ENCODE measurements at regions not wholly inside any gene's neighbourhood (a gene's known extent, or its start where the extent isn't known, plus 50 kb on each side); places are given as distances from the start of the nearest gene placed in this dataset.
A peak's percentile ranks its signal among the peaks of the same experiment; 100 is the strongest.

DNA sequence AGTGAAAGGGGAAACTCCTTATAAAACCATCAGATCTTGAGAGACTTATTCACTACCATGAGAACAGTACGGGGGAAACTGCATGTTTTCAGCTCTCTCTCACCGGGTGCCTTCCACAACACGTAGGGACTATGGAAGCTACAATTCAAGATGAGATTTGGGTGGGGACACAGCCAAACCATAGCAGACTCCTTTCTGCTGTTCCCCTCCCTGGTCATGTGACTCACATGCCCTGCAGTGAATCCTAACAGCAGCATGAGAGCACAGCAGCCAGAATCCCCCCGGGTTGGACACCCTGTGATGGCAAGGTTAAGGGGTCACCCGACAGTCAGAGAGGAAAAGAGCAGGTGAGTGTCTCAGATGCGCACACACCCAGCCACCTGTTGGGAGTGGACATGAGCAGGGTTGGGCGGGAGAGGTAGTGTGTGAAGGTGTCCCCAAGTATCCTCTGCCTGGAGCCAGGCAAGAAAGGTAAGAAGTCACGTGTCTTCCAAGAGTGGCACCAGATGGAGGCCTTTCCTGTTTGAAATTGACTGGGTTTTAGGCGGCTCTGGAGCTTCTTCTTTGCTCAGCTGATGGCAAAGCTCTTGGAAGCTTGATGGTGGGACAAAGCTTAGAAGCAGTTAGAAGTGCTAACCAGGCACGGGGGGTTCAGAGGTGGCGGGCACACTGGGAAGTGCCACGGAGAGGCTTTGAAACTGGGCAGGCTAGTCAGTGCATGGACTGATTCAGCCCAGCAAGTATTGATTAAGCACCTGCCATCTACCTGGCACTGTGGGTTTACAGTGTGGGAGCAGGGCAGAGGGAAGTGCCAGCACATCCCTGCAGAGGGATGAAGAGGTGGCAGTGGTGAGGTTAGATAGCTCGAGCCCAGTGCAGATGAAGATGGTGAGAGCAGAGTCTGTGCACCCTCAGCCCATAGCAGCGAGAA, 68.7 kb downstream of the RHOB start:
- Histone ChIP-seq H3K27ac (peak overlapping the region in 1 of 2 donors; percentile 68), H3K4me3 (no peak overlapping the region)
- TF ChIP-seq, protein P1, sequence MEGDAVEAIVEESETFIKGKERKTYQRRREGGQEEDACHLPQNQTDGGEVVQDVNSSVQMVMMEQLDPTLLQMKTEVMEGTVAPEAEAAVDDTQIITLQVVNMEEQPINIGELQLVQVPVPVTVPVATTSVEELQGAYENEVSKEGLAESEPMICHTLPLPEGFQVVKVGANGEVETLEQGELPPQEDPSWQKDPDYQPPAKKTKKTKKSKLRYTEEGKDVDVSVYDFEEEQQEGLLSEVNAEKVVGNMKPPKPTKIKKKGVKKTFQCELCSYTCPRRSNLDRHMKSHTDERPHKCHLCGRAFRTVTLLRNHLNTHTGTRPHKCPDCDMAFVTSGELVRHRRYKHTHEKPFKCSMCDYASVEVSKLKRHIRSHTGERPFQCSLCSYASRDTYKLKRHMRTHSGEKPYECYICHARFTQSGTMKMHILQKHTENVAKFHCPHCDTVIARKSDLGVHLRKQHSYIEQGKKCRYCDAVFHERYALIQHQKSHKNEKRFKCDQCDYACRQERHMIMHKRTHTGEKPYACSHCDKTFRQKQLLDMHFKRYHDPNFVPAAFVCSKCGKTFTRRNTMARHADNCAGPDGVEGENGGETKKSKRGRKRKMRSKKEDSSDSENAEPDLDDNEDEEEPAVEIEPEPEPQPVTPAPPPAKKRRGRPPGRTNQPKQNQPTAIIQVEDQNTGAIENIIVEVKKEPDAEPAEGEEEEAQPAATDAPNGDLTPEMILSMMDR (IDR thresholded peaks at IDR 0.05) = no peak
- DNase-seq (ENCODE audit: low spot score) = no peak

DNA sequence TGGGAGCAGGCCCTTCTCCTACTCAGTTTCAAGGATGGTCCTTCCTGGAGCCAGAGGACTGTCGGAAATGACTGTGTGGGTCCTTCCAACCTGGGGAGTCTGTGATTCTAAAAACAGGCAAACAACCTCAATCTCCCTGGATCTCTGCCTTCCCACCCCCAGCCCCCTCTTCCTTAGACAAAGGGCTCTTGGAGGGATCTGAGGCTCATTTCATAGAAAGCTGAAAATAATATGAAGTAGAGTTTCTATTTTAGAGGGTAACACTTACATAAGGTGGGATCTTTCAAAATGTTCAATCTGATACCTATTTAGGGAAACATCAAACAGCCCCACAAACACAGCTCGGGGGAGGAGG, 69.4 kb downstream of the RHOB start:
- peak overlapping the region in 1 of 2 donors; percentile 68 for H3K27ac ChIP-seq
- DNase-seq (ENCODE audit: low spot score) = no peak

DNA sequence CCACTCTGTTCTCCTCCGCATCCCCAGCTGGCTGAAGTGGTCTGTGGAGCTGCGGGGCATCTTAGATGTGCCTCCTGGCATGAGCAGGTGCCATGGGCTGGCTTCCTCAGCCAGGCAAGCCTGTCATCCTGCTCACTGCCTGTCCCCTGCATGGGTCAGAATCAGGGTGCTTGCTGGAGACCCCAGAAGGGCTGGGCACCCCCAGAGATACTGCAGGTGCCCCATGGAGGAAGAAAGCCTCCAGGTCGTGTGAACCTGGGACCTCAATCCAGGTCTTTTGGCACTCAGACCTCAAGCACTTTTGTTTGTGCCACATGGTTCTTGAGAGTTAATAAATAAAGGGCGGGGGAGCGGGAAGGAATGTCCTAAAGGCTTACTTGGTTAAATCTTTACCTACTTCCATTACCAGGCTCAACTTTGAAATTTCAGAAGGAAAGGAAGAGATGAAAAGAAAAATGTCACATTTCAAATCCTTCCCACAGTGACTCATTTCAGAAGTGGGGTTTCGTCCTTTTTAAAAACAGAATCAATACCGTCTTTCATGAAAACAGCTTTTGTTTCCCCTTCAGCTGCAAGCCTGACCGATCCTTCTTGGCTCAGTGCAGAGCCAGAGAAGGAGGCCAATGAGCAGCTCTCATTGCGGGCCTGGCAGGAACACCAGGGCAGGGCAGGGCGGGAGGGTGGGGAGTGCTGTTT, 69.9 kb downstream of the RHOB start:
- Histone ChIP-seq H3K4me3 (no peak overlapping the region), H3K27ac (peak overlapping the region in 1 of 2 donors; percentile 68)
- DNase-seq (ENCODE audit: low spot score) = no peak
- TF ChIP-seq, protein P1 (IDR thresholded peaks at IDR 0.05) = no peak

More for the DNA sequence above, 69.4 kb downstream of the RHOB start:
- TF ChIP-seq, protein P1 (IDR thresholded peaks at IDR 0.05) = no peak
- no peak overlapping the region for H3K4me3 ChIP-seq

DNA sequence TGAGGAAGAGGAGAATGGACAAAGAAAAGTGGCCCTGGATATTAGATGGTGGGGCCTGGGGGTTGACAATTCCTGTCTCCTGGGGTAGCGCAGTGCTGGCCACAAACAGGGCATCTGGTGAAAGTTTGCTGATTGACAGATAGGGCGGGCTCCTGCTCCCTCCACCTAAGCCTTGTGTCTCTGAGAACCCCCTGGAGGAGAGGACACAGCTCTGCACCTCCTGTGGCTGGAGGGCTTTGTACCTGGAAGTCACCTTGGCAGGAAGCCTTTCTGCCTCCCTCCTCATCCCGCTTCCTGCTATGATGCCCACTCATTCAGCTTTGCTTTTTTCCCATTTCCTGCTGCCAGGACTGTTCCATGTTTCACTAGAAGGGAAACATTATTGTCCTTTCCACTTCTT, 72.4 kb downstream of the RHOB start:
- DNase-seq (ENCODE audit: low spot score) = no peak
- no peak overlapping the region for H3K4me3 ChIP-seq
- H3K27ac ChIP-seq = no peak overlapping the region
- TF ChIP-seq, protein P1 (IDR thresholded peaks at IDR 0.05) = no peak

DNA sequence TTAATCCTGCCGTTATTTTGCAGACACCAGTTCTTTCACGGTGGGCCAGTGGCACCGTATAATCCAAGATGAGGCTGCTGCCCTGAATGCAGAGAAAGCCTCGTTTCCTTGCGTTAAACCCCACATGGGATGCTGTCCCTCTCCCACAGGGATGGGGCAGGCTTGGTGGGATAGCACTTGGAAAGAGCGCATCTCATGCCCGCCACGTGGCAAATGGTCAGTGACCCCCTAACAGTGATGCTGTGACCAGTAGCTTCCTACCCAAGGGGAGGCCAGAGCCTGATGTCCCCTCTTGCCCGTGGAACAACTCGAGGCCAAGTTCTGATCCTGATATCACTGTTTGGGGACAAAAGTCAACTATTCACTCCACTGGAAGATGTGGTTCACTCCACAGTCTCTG, 73.3 kb downstream of the RHOB start:
- Histone ChIP-seq H3K4me3 (no peak overlapping the region), H3K27ac (no peak overlapping the region)
- TF ChIP-seq, protein P1 (IDR thresholded peaks at IDR 0.05) = no peak
- no peak for DNase-seq (ENCODE audit: low spot score)

DNA sequence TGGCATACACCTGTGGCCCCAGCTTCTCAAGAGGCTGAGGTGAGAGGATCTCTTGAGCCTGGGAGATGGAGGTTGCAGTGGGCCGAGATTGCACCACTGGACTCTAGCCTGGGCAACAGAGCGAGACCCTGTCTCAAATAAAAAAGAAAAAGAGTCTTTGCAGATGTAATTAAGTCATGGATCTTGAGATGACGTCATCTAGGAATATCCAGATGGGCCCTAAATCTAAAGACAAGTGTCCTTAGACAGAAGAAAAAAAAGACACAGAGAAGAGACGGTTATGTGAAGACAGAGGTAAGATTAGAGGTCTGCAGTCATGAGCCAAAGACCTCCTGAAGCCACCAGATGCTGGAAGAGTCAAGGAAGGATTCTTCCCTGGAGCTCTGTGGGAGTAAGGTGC, 74.3 kb downstream of the RHOB start:
- TF ChIP-seq, protein P1 (IDR thresholded peaks at IDR 0.05) = no peak
- Histone ChIP-seq H3K4me3 (no peak overlapping the region), H3K27ac (no peak overlapping the region)
- no peak for DNase-seq (ENCODE audit: low spot score)
